ENCODE measurements at regions not wholly inside any gene's neighbourhood (a gene's known extent, or its start where the extent isn't known, plus 50 kb on each side); places are given as distances from the start of the nearest gene placed in this dataset.

- TF ChIP-seq TCF7L2 (IDR thresholded peaks at IDR 0.05; ENCODE audit: borderline replicate concordance, extremely low read depth, insufficient read depth, insufficient read length) (no peak), EZH2 (IDR thresholded peaks at IDR 0.05) (no peak), CTCF (IDR thresholded peaks at IDR 0.05 in 2 of 3, conservative IDR thresholded peaks at IDR 0.05 in 1 of 3; ENCODE audit: borderline replicate concordance in 1 of 3, insufficient read depth in 1 of 3, low read depth in 2 of 3, low read length in 2 of 3) (no peak), RAD21 (IDR thresholded peaks at IDR 0.05; ENCODE audit: low read depth) (no peak)
- TF ChIP-seq, protein P1, sequence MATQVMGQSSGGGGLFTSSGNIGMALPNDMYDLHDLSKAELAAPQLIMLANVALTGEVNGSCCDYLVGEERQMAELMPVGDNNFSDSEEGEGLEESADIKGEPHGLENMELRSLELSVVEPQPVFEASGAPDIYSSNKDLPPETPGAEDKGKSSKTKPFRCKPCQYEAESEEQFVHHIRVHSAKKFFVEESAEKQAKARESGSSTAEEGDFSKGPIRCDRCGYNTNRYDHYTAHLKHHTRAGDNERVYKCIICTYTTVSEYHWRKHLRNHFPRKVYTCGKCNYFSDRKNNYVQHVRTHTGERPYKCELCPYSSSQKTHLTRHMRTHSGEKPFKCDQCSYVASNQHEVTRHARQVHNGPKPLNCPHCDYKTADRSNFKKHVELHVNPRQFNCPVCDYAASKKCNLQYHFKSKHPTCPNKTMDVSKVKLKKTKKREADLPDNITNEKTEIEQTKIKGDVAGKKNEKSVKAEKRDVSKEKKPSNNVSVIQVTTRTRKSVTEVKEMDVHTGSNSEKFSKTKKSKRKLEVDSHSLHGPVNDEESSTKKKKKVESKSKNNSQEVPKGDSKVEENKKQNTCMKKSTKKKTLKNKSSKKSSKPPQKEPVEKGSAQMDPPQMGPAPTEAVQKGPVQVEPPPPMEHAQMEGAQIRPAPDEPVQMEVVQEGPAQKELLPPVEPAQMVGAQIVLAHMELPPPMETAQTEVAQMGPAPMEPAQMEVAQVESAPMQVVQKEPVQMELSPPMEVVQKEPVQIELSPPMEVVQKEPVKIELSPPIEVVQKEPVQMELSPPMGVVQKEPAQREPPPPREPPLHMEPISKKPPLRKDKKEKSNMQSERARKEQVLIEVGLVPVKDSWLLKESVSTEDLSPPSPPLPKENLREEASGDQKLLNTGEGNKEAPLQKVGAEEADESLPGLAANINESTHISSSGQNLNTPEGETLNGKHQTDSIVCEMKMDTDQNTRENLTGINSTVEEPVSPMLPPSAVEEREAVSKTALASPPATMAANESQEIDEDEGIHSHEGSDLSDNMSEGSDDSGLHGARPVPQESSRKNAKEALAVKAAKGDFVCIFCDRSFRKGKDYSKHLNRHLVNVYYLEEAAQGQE (IDR thresholded peaks at IDR 0.05; ENCODE audit: low read depth), result no peak
Measured at GRCh38 chr4:178142724-178143123, 700.5 kb upstream of the AGA start.

All from HCT116 (cell line).